ENCODE measurements at regions not wholly inside any gene's neighbourhood (a gene's known extent, or its start where the extent isn't known, plus 50 kb on each side); places are given as distances from the start of the nearest gene placed in this dataset.

GRCh38 chr9:79377339-79377855 lies 194.4 kb upstream of the TLE4 start:
- no peak for DNase-seq

DNA sequence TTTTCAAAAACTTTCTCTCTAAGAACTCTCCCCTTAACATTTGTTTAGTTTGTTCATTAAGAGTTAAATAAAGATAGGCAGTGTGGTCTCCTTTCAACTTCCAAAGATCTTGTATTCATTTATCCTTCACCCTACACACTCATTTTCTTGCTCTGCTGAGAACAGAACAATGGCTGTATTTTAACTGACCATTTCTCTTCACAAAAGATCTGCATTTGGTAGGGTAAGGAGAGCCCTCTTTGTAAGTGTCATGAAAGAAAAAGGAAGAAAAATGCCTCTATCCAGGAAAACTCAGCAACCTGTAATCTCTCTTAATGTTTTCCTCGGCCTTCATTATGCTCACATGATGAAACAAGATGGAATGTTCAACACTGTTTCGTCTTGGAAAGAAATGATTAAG lies 193.7 kb upstream of the TLE4 start:
- no peak for DNase-seq

- DNase-seq = no peak
These were observed 189.7 kb upstream of the TLE4 start for GRCh38 chr9:79382044-79382443.

GRCh38 chr9:79382458-79382857 lies 189.3 kb upstream of the TLE4 start:
- DNase-seq = no peak

DNA sequence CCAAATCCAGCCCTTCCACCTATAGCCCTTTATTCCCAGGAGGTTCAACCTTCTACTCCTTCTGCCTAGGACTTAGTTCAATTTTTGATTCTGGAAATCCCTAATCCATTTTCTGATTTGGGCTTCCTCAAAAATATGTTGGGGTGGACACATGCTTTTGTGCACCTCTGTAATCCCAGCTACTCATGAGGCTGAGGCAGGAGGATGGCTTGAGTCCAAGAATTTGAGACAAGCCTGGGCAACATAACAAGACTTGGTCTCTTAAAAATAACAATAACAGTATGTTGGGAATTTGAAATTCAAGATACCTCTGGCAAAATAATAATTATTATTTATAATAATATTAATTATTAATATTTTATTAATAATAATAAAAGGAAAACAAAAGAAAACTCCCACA lies 188.7 kb upstream of the TLE4 start:
- no peak for DNase-seq

GRCh38 chr9:79384091-79384490 lies 187.7 kb upstream of the TLE4 start:
- DNase-seq = no peak

DNA sequence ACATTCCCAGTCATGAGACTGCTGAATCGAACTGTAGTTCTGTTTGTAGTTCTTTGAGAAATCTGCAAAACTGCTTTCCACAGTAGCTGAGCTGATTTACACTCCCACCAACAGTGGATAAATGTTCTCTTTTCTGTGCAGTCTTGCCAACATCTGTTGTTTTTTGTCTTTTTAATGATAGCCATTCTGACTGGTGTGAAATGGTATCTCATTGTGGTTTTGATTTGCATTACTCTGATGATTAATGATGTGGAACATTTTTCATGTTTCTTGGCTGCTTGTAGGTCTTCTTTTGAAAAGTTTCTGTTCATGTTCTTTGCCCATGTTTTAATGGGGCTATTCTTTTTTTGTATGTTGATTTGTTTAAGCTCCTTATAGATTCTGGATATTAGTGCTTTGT lies 187.3 kb upstream of the TLE4 start:
- DNase-seq = no peak

DNA sequence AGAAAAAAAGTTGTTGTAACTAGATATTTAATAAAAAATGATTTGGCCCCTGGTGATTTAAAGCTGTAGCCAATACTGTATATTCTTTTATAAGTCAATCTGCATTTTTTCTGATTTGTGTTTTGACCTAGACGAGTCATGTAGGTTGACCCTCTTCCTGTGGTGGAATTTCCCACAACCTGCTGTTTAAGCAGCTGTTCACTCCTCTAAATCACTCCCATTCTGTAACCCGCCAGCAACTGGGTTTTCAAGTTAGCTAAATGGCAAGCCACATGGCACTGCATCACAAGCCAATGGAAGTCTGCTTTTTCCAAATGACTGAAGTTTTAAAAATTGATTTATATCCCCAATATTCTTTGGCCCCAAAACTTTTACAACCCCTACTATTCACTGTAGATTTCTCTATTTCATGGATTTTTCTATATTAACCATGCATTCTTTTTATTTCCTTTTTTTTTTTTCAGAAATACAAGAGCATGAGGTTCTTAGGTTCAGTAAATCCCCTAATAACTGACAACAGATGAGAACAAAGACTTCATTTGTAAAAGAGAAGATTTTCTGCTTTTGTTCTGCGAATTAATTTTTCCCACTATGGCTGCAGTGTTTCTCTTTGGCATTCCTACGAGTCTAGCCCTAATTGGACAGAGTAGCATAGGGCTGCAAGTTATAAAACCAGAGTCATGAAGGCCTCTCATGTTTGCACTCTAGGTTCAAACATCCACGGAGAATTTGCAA lies 184.5 kb upstream of the TLE4 start:
- no peak for DNase-seq

GRCh38 chr9:79390077-79390698 lies 181.6 kb upstream of the TLE4 start:
- no peak for DNase-seq

DNA sequence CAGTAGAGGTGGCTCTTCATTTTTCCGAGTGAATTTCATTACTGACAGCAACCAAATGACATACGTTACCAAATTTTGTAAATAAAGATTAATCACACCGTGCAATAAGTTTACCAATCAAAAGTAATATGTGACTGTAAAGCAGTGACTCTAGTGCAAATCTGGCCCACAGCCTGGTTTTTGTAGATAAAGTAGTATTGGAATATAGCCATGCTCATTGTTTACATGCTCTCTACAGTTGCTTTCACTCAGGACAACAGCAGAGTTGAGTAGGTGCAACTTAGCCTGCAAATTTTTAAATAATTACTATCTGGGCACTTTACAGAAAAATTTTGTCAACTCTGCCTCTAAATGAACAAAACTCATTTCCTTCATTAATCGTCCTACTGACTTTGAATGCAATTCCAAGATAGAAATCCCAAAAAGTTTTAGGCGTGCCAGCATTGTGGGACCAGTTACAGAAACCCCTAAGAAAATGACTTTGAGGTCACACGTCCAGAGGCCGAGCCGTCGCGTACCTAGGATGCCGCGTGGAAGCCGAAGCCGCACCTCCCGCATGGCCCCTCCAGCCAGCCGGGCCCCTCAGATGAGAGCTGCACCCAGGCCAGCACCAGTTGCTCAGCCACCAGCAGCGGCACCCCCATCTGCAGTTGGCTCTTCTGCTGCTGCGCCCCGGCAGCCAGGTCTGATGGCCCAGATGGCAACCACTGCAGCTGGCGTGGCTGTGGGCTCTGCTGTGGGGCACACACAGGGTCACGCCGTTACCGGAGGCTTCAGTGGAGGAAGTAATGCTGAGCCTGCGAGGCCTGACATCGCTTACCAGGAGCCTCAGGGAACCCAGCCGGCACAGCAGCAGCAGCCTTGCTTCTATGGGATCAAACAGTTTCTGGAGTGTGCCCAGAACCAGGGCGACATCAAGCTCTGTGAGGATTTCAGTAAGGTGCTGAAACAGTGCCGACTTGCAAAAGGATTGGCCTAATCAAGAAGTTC lies 180.7 kb upstream of the TLE4 start:
- no peak for DNase-seq

DNA sequence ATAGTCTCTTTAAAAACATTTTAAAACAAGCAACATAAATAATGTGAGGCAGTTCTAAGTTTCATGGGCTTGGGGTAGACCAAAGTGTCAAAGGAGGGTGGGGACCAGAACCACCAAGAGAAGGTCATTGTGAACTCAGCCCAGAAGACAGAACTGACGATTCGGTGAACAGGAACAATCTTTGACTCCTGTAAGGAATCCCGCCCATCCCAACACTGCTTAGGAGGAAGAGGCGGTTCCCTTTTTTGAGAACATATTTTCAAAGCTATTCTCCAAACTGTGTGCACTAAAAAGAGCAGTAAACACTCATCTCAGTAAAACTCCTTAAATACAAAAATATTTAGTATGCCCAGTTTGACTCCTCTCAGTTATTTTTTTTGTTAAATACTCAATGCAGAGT lies 176.5 kb upstream of the TLE4 start:
- no peak for DNase-seq

DNA sequence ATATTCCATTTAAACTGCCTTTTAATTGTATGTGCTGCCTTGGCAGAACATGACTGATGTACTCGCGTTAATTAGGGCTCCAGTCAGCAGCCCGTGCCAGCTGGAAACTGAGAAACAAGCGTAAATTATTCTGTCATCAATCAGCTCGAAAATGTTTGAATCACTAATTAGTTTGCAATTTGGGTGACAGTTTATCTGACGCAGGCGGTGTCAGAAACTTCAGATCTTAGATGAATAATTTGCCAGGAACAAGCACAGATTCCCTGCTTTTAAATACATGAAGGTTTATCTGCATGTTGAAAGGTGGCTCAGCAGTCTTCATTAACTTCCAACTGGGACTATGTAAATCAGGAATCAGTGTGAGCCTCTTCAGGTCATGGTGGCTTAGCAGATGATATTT lies 176.0 kb upstream of the TLE4 start:
- no peak for DNase-seq

GRCh38 chr9:79396168-79396567 lies 175.6 kb upstream of the TLE4 start:
- no peak for DNase-seq

DNA sequence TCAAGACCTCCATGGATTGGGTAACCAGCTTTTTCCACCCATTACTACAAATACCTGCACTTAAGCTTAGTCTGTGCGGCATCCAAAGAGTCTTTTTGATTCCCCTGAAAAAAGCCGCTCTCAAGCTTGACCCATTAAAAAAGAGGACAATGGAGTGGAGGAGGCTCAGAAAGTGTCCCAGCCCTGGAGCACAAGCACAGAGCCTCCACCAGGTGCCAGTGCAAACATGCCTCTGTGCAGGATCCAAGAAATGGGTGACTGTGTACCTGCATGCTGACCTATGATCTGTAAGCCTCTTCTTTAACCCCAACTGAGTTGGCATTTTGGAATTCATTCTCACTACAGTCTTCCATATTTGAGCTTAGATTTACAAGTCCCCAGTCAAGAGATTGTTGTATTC lies 168.3 kb upstream of the TLE4 start:
- no peak for DNase-seq

DNA sequence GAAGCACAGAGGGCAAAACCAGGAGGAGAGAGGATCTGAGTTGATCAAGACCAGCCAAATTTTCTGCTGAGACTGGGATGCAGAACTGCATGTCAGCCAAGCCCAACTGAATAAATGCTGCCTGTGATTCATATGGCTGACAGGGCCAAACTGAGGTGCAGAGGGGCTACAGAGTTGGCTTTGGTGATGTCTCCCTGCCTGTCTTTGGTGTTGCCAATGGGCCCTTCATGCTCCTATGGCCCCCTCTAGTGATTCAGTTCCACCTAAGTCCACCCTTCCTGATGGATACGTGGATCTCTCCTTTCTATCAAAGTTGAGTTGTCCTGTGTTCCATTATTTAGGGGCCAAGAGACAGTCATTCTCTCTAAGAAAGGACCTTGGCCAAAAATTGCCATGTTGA lies 163.6 kb upstream of the TLE4 start:
- no peak for DNase-seq

DNA sequence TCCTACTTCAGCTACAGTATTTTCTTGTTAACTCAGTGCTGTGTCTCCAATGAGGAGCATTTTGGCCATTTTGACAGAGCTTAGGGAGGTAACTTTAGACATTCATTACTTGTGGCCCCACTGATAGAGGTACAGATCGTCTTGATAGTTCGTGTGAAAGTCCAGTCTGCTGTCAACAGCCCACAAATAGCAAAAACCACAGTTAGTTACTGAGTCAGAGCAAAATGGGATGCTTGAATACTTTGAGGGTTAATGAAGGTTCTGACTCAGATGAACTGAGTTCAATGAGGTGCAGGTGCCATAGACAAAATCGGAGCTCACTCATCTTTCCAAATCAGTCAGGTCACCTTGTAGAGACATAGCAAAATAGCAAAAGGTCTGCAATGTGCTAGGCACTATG lies 163.1 kb upstream of the TLE4 start:
- no peak for DNase-seq

- no peak for DNase-seq
These were observed 162.5 kb upstream of the TLE4 start for GRCh38 chr9:79409182-79409823.

DNA sequence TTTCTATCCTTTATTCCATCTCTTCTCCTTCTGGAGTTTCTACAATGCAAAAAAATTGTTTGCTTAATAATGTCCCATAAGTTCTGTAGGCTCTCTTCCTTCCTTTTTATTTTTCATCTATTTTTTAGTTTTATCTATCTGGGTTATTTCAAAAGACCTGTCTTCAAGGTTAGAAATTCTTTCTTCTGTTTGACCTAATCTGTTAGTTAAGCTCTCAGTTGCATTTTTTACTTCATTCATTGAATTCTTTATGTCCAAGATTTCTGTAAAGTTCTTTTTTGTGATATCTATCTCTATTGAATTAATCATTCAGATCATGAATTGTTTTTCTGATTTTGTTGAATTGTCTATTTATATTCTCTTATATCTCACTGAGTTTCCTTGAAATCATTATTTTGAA lies 145.9 kb upstream of the TLE4 start:
- no peak for DNase-seq

DNA sequence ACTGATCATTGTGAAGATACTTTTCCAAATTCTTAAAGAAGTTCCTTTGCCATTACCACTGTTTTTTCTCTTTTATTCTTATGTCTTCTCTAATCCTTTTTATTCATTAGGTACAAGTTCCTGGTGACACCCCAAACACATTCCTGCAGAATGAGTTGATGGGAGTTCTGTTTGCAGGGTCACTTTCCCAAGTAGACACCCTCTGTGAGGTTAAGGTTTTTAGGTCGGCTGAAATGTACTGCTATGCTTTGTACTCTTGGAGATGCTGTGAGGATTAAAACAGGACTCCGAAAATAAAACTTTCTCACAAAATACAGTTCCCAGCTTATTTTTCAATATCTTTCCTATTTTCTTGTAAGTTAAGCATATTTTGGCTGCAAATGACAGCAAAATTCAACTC lies 143.3 kb upstream of the TLE4 start:
- DNase-seq = no peak

GRCh38 chr9:79430619-79431018 lies 141.1 kb upstream of the TLE4 start:
- DNase-seq = no peak

DNA sequence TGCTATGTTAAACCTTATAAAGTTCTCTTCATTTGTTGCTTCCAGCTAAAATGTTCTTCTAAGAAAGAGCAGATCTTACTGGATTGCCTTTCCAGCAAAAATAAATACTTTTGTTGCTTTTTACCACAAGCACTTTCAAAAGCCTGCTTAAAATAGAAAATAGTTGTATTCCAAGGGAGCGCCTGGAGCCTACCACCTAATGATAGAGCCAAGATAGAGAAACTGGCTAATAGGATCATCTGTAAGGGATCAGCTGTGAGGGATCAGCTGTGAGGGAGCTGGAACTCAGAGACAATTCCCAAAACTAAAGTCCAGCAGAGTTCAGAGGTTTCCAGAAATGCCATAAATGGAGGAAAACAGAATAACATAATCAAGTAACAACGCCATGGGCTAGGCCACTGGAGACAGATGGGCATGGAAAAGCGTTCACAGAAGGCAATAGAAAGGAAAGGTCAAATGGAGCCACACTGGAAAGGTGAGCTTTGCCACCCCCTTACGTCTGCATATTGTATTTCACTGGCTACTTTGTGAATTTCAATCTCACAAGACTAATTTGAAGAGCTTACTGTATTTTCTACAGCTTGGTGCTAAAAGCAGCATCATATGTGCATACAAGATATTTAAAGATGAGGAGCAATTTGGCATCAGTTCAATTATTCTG lies 140.6 kb upstream of the TLE4 start:
- no peak for DNase-seq

- DNase-seq = no peak
These were observed 139.3 kb upstream of the TLE4 start for GRCh38 chr9:79432485-79432884.

- DNase-seq = no peak
These were observed 138.1 kb upstream of the TLE4 start for GRCh38 chr9:79433703-79434102.

Data from suppressor macrophage treated with lipopolysaccharide for 4 hours (primary cell).